Endothelial cell (in vitro differentiated cells): ENCODE measurements at regions not wholly inside any gene's neighbourhood (a gene's known extent, or its start where the extent isn't known, plus 50 kb on each side); places are given as distances from the start of the nearest gene placed in this dataset.

Source experiments
- DNase-seq: peaks from one replicate; pipeline ENCODE4 v3.0.0; 2021; ENCODE audit warnings: low spot score
- H3K27ac Mint-ChIP-seq: one replicate; pipeline ENCODE4 v1.8.0; 2021; ENCODE audit warnings: mixed read lengths, inconsistent platforms; ENCODE audit not compliant: unreplicated experiment
- H3K27me3 Mint-ChIP-seq: one replicate; pipeline ENCODE4 v1.8.0; 2021; ENCODE audit warnings: mild to moderate bottlenecking, moderate library complexity, mixed read lengths, inconsistent platforms; ENCODE audit not compliant: unreplicated experiment
- H3K36me3 Mint-ChIP-seq: one replicate; pipeline ENCODE4 v1.8.0; 2021; ENCODE audit warnings: mild to moderate bottlenecking, low read depth, mixed read lengths, inconsistent platforms; ENCODE audit not compliant: unreplicated experiment
- H3K4me1 Mint-ChIP-seq: one replicate; pipeline ENCODE4 v1.8.0; 2021; ENCODE audit warnings: mild to moderate bottlenecking, mixed read lengths, inconsistent platforms; ENCODE audit not compliant: unreplicated experiment
- H3K4me3 Mint-ChIP-seq: one replicate; pipeline ENCODE4 v1.8.0; 2021; ENCODE audit warnings: mild to moderate bottlenecking, mixed read lengths, inconsistent platforms; ENCODE audit not compliant: unreplicated experiment
- H3K9me3 Mint-ChIP-seq: one replicate; pipeline ENCODE4 v1.8.0; 2021; ENCODE audit warnings: mixed read lengths, inconsistent platforms; ENCODE audit not compliant: unreplicated experiment
- CTCF ChIP-seq: fragments of 200-600 bp; sonication (generic); IDR thresholded peaks from one replicate; pipeline ENCODE4 v1.5.0; 2021; ENCODE audit warnings: antibody characterized with exemption; ENCODE audit not compliant: unreplicated experiment

- Mint-ChIP-seq H3K36me3 (no peaks in the 10 kb centered on the region), H3K27ac (no peak overlapping the region), H3K27me3 (no peaks in the 10 kb centered on the region), H3K4me3 (no peak overlapping the region), H3K4me1 (no peaks in the 10 kb centered on the region), H3K9me3 (peaks cover 22% of the 10 kb centered on the region)
- no peak for DNase-seq
- no peak for TF ChIP-seq CTCF
Observed at GRCh38 chr10:37588299-37588698, 269.1 kb downstream of the ZNF248 start.

DNA sequence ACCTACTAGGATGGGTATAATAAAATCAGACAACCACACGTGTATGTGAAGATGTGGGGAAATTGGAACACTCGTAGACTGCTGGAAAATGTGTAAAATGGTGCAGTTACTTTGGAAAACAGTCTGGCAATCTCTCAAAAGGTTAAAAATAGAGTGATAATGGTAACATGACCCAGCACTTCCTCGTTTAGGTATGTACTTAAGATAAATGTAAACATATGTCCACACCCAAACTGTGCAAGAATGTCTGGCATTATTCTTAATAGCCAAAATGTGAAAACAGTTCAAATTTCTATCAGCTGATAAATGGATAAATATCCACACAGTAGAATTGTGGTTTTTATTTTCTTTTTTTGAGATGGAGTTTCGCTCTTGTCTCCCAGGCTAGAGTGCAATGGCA lies 272.8 kb downstream of the ZNF248 start:
- H3K27me3 Mint-ChIP-seq = no peaks in the 10 kb centered on the region
- peaks cover 14% of the 10 kb centered on the region for H3K9me3 Mint-ChIP-seq
- no peak for DNase-seq
- H3K4me3 Mint-ChIP-seq = no peak overlapping the region
- no peaks in the 10 kb centered on the region for H3K4me1 Mint-ChIP-seq
- no peaks in the 10 kb centered on the region for H3K36me3 Mint-ChIP-seq
- no peak for TF ChIP-seq CTCF
- no peak overlapping the region for H3K27ac Mint-ChIP-seq

GRCh38 chr10:37582237-37582636 lies 275.2 kb downstream of the ZNF248 start:
- no peaks in the 10 kb centered on the region for H3K4me1 Mint-ChIP-seq
- no peaks in the 10 kb centered on the region for H3K27me3 Mint-ChIP-seq
- no peak for DNase-seq
- H3K4me3 Mint-ChIP-seq = no peak overlapping the region
- H3K9me3 Mint-ChIP-seq = peaks cover 6% of the 10 kb centered on the region
- no peak for TF ChIP-seq CTCF
- no peak overlapping the region for H3K27ac Mint-ChIP-seq
- H3K36me3 Mint-ChIP-seq = no peaks in the 10 kb centered on the region

GRCh38 chr10:37576154-37576553 lies 281.3 kb downstream of the ZNF248 start:
- Mint-ChIP-seq H3K4me3 (no peak overlapping the region), H3K9me3 (peaks cover 26% of the 10 kb centered on the region), H3K27ac (no peak overlapping the region), H3K27me3 (no peaks in the 10 kb centered on the region), H3K4me1 (no peaks in the 10 kb centered on the region), H3K36me3 (peaks cover under 1% of the 10 kb centered on the region)
- DNase-seq = no peak
- TF ChIP-seq CTCF = no peak

DNA sequence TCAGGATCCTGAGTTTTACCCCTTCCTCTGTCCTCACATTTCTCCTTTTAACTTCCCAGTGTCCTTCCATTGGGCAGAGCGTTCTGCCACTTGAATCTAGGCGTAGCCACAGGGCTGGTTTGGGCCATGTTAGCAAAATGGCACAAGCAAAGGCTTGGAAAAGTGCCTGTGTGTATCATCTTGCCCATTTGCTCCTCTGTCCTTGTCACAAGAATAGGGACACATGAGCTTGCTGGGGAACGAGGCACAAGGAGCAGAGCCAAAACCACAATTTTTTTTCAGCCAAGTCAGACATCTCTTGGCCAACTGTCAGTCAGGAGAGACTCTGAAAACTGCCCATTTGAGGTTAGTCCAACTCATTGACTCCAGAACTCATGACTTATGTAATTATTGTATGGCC lies 285.2 kb downstream of the ZNF248 start:
- H3K36me3 Mint-ChIP-seq = peaks cover 3% of the 10 kb centered on the region
- H3K27ac Mint-ChIP-seq = no peak overlapping the region

More for the DNA sequence above, 285.2 kb downstream of the ZNF248 start:
- Mint-ChIP-seq H3K4me3 (no peak overlapping the region), H3K27me3 (no peaks in the 10 kb centered on the region), H3K4me1 (no peaks in the 10 kb centered on the region), H3K9me3 (peaks cover 36% of the 10 kb centered on the region)
- no peak for DNase-seq
- TF ChIP-seq CTCF = no peak
